ENCODE measurements at regions not wholly inside any gene's neighbourhood (a gene's known extent, or its start where the extent isn't known, plus 50 kb on each side); places are given as distances from the start of the nearest gene placed in this dataset.
"Not testable (repeated sequence)": the region's sequence is repeated elsewhere in the genome, so short reads cannot be mapped to it uniquely, and the experiment has no call there.

GRCh38 chr1:191760016-191760415, 398.2 kb upstream of the RGS18 start:
- no peak for DNase-seq (ENCODE audit: low read depth)

DNA sequence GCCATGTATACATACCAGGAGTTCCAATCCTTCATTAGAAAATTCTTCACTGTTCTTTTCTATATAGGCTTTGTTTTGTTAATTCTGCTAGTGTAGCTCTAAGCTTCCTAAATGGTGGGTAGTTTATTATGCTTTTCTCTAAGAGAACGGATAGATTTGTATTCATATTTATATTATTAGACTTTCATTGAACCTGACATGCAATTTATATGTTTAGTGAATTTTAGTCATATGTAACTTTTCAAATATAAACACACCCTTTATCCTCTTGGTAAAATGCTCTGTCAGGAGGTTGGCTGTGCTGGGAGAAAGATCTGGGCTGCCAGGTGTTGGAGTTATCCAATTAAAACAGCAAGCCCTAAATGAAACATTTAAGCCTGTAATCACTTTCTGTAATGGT, 369.7 kb upstream of the RGS18 start:
- no peak for DNase-seq (ENCODE audit: low read depth)

- no peak for DNase-seq (ENCODE audit: low read depth)
Observed at GRCh38 chr1:191798178-191798577, 360.1 kb upstream of the RGS18 start.

- DNase-seq (ENCODE audit: low read depth) = no peak
Observed at GRCh38 chr1:191804311-191804710, 354.0 kb upstream of the RGS18 start.

GRCh38 chr1:191813593-191813992, 344.7 kb upstream of the RGS18 start:
- not testable (repeated sequence) for DNase-seq (ENCODE audit: low read depth)

DNA sequence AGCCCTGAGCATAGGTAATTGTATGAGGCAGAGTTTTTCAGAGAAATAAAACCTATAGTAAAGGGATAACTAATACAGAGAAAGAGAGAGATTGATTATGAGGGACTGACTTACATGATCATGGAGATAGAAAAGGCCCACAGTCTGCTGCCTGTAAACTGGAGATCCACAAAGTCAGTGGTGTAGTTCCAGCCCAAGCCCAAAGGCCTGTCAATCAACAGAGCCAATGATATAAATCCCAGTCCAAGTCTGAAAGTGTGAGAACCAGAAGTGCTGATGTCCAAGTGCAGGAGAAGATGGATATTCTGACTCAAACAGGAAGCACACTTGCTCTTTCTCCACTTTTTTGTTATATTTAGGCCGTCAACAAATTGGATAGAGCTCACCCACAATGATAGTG, 340.1 kb upstream of the RGS18 start:
- DNase-seq (ENCODE audit: low read depth) = no peak

DNA sequence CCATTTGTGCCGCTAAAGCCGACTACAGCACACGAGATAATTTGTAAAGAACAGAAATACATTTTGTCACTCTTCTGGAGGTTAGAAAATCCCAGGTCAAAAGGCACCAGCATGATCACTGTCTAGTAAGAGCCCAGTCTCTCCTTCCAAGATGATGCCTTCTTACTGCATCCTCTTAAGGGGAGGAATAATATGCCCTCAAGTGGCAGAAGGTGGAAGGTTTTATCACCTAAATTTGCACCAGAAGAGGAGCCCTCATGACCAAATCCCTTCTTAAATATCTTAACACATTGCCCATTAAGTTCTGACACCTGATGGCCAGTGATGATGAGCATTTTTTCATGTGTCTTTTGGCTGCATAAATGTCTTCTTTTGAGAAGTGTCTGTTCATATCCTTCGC, 326.7 kb upstream of the RGS18 start:
- DNase-seq (ENCODE audit: low read depth) = no peak

GRCh38 chr1:191839891-191840290, 318.4 kb upstream of the RGS18 start:
- peak; percentile 39 for DNase-seq (ENCODE audit: low read depth)

GRCh38 chr1:191851799-191852595, 306.3 kb upstream of the RGS18 start:
- DNase-seq (ENCODE audit: low read depth) = peak; percentile 19

GRCh38 chr1:191852907-191853306, 305.4 kb upstream of the RGS18 start:
- DNase-seq (ENCODE audit: low read depth) = no peak

DNA sequence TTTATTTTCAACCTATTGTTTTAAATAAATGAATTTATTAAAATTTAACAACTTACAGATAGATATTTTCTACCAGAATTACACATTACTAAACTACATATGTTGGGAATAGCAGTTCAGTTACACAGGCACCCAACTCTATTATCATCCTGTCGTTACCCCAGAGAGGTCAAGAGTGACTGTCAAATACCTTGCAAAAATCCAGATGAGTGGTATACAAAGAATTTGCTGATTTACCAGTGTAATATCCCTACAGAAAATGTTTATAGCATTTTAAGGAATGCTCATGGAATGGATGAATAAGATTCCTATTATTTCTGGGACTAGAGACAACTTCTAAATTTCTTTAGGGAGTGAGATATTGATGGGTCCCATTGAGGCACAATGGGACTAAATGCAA, 300.7 kb upstream of the RGS18 start:
- DNase-seq (ENCODE audit: low read depth) = no peak

- DNase-seq (ENCODE audit: low read depth) = no peak
Observed at GRCh38 chr1:191865479-191865878, 292.8 kb upstream of the RGS18 start.

DNA sequence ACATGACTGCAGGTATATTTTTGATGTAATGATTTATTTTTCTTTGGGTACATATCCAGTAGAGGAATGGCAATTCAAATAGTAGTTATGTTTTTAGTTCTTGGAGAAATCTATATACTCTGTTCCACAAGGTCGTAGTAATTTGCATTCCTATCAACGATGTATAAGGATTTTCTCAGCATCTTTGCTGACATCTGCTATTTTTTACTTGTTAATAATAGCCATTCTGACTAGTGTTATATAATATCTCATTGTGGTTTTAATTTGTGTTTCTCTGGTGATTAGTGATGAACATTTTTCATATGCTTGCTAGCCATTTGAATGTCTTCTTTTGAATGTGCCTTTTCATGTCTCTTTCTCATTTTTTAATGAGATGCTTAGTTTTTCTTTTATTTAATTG, 292.1 kb upstream of the RGS18 start:
- no peak for DNase-seq (ENCODE audit: low read depth)

- no peak for DNase-seq (ENCODE audit: low read depth)
Observed at GRCh38 chr1:191869790-191870312, 288.4 kb upstream of the RGS18 start.

GRCh38 chr1:191870490-191870889, 287.8 kb upstream of the RGS18 start:
- DNase-seq (ENCODE audit: low read depth) = no peak

GRCh38 chr1:191875994-191876393, 282.3 kb upstream of the RGS18 start:
- DNase-seq (ENCODE audit: low read depth) = no peak

DNA sequence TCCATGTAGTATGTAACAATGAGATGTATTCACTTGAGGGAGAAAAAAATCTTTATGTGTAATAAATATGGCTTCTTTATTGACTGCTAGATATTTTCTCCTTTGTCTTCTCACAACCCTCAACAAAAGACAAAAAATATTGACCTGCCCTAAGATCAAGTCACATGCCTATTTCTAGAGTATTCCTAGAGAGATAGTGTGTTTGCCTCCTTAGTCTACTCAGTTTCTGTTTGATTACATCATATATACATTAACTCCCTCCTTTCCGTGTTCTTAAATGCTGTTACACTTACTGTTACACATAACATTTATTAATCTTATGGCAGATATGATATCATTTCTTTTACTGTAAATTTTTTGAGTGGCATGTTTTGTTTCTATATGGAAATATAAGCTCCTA, 281.6 kb upstream of the RGS18 start:
- DNase-seq (ENCODE audit: low read depth) = no peak

GRCh38 chr1:191882870-191883269, 275.4 kb upstream of the RGS18 start:
- no peak for DNase-seq (ENCODE audit: low read depth)

DNA sequence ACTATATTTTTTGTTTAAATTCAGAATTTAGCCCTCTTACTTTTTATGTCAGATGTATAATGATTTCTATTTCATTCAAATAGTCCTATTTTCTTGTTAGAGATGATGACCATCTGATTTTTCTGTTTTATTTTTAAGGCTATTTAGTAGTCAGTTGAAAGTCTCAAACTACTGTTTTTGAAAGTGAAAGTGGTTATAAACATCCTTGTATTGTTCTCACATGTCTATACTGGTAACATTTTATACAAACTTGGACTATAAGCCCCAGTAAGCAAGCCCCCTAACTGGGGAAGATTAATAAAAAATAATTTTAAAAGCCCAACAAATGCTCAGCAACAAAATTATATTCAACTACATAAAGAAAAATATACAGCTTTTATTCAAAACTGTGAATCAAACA, 271.3 kb upstream of the RGS18 start:
- no peak for DNase-seq (ENCODE audit: low read depth)

GRCh38 chr1:191888996-191889622, 269.2 kb upstream of the RGS18 start:
- peak; percentile 85 for DNase-seq (ENCODE audit: low read depth)

GRCh38 chr1:191889623-191890003, 268.6 kb upstream of the RGS18 start:
- DNase-seq (ENCODE audit: low read depth) = no peak

DNA sequence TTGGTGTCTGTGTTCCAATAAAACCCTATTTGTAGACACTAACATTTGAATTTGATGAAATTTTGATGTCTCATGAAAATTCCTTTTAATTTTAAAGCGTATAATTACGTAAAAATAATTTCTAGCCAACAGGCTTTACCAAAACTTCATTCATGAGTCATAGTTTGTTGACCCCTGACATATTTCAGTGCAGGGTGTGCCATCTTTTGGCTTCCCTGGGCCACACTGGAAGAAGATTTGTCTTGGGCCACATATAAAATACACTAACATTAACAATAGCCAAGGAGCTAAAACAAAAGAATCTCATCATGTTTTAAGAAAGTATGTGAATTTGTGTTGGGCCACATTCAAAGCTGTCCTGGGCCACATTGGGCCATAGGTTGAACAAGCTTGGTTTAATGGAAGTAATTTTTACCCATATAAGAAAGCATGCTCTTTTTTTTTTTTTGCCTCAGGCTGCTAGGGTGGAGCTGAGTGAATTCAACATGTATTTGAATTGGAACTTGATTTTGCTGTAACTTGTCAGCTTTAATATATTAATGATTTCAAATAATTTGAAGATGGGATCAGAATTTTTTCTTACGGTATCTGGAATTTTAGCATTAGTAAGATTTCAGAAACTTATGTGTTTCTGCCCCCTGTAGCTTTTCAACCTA, 267.7 kb upstream of the RGS18 start:
- DNase-seq (ENCODE audit: low read depth) = no peak

GRCh38 chr1:191892716-191893115, 265.5 kb upstream of the RGS18 start:
- peak; percentile 3 for DNase-seq (ENCODE audit: low read depth)
